ENCODE measurements at regions not wholly inside any gene's neighbourhood (a gene's known extent, or its start where the extent isn't known, plus 50 kb on each side); places are given as distances from the start of the nearest gene placed in this dataset.

- no peak for DNase-seq
Observed at GRCh38 chr3:64828276-64828675, 140.5 kb upstream of the ADAMTS9 start.

GRCh38 chr3:64827431-64827830, 139.6 kb upstream of the ADAMTS9 start:
- no peak for DNase-seq

GRCh38 chr3:64827019-64827418, 139.2 kb upstream of the ADAMTS9 start:
- no peak for DNase-seq

GRCh38 chr3:64825404-64826120, 137.8 kb upstream of the ADAMTS9 start:
- peak; percentile 28 for DNase-seq

- no peak for DNase-seq
Observed at GRCh38 chr3:64824394-64824909, 136.7 kb upstream of the ADAMTS9 start.

- DNase-seq, result no peak
Observed at GRCh38 chr3:64818196-64818595, 130.4 kb upstream of the ADAMTS9 start.

- no peak for DNase-seq
Observed at GRCh38 chr3:64816355-64816754, 128.6 kb upstream of the ADAMTS9 start.

GRCh38 chr3:64815789-64816188, 128.0 kb upstream of the ADAMTS9 start:
- no peak for DNase-seq

- DNase-seq, result no peak
Observed at GRCh38 chr3:64815195-64815631, 127.4 kb upstream of the ADAMTS9 start.

GRCh38 chr3:64814351-64814750, 126.6 kb upstream of the ADAMTS9 start:
- no peak for DNase-seq

- DNase-seq, result peak; percentile 53
Observed at GRCh38 chr3:64813326-64813725, 125.5 kb upstream of the ADAMTS9 start.

- DNase-seq, result no peak
Observed at GRCh38 chr3:64809086-64809485, 121.3 kb upstream of the ADAMTS9 start.

GRCh38 chr3:64808061-64808460, 120.3 kb upstream of the ADAMTS9 start:
- no peak for DNase-seq

GRCh38 chr3:64806668-64807605, 119.1 kb upstream of the ADAMTS9 start:
- no peak for DNase-seq

GRCh38 chr3:64805978-64806377, 118.2 kb upstream of the ADAMTS9 start:
- DNase-seq, result no peak

GRCh38 chr3:64805248-64805647, 117.4 kb upstream of the ADAMTS9 start:
- no peak for DNase-seq

GRCh38 chr3:64803469-64803868, 115.7 kb upstream of the ADAMTS9 start:
- DNase-seq, result no peak

- DNase-seq, result no peak
Observed at GRCh38 chr3:64802460-64802859, 114.7 kb upstream of the ADAMTS9 start.

- DNase-seq, result no peak
Observed at GRCh38 chr3:64801856-64802255, 114.1 kb upstream of the ADAMTS9 start.

GRCh38 chr3:64799606-64800005, 111.8 kb upstream of the ADAMTS9 start:
- no peak for DNase-seq

GRCh38 chr3:64798316-64798715, 110.5 kb upstream of the ADAMTS9 start:
- DNase-seq, result no peak

- no peak for DNase-seq
Observed at GRCh38 chr3:64796607-64797399, 109.0 kb upstream of the ADAMTS9 start.

GRCh38 chr3:64792445-64792844, 104.6 kb upstream of the ADAMTS9 start:
- DNase-seq, result no peak

All from NCI-H748 treated with DMSO at 0.1 percent for 48 hours (cell line).